HK-2 (cell line): ENCODE measurements at regions not wholly inside any gene's neighbourhood (a gene's known extent, or its start where the extent isn't known, plus 50 kb on each side); places are given as distances from the start of the nearest gene placed in this dataset.

ENCODE experiments used
- DNase-seq: peaks from one replicate; pipeline ENCODE4 v3.0.0-alpha.2; 2018; ENCODE audit not compliant: unreplicated experiment

DNA sequence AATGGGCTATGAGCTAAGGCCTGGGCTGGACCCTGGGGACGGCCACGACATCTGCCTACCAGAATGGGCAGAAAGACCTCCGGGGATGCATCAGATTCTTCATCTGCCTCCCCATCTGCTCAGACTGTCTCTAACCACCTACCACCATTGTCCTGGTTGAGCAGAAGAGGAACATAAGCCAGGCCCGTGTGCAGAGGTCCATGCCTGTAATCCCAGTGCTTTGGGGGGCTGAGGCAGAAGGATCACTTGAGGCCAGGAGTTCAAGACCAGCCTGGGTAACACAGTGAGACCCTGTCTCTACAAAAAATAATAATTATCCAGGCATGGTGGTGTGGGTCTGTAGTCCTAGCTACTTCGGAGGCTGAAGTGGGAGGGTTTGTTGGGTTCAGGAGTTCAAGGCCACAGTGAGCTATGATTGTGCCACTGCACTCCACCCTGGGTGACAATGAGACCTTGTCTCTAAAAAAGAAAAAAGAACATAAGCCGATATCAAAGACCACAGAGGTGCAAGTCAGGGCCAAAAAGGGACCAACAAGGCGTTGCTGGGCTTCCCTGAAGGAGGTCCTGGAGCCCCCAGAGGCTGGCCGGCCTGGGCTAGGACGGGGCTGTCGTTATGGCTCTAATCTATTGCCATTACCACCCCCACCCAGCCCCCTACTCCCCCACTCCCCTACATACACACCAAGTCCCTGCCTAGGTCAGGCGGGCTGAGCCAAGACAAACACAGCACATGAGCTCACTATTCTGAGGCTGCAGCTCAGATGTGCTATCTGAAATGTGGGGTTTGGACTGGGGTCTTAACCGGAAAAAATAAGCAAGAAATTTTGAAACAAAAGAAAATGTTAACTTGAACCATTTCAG, 239.2 kb upstream of the RAB4A start:
- no peak for DNase-seq

DNA sequence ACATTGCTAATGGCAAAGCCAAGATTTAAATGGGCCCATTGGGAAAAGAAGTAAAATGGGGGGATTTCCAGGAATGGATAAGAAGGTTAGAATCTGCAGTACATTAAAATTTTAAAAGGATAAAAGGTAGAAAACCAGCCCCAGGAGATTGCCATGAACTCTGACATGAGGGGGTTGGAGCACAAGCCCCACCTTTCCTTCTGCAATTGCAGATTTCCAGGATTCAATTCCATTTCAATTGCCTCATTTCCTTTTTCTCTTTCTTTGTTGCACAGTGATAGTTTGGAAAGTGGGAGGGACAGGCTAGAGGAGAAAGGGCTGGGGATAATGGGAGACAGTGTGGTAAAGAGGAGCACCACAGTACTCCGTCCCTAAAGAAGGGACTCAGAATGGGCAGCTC, 238.5 kb upstream of the RAB4A start:
- no peak for DNase-seq

DNA sequence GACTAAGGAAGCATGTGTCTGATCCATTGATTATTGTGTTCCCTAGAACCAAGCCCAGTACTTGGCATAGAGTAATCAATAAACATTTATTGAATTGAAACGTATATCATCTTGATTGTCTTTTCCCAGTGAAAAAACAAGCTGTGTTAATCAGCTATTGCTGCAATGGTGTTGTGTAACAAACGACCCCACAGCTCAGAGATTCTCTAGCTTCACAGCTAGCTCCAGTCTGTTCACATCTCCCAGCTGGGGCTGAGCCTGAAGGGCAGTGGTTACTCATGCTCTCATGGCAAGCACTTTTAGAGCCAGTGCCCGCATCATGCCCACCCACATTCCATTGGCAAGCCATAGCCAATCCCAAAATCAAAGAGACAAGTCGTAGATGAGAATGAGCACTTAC, 237.4 kb upstream of the RAB4A start:
- DNase-seq = no peak

DNA sequence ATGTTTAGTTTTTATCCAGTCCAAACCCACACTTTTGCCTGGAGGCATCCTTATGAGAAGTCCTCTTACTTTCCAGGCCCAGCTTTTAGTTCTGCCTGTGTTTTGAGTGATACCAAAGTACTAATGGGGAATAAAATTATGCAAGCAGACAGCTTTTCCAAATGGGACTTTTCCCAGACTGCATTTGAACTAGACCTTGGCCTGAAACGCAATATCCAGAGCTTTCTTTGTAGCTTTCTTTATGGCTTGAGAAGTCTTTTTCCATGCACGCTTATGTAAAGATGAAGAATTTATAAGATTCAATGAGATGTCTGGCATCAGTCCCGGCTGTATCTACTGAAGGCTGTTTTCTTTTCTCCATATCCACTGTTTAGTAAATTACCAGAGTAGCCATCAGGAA, 236.6 kb upstream of the RAB4A start:
- DNase-seq = no peak

DNA sequence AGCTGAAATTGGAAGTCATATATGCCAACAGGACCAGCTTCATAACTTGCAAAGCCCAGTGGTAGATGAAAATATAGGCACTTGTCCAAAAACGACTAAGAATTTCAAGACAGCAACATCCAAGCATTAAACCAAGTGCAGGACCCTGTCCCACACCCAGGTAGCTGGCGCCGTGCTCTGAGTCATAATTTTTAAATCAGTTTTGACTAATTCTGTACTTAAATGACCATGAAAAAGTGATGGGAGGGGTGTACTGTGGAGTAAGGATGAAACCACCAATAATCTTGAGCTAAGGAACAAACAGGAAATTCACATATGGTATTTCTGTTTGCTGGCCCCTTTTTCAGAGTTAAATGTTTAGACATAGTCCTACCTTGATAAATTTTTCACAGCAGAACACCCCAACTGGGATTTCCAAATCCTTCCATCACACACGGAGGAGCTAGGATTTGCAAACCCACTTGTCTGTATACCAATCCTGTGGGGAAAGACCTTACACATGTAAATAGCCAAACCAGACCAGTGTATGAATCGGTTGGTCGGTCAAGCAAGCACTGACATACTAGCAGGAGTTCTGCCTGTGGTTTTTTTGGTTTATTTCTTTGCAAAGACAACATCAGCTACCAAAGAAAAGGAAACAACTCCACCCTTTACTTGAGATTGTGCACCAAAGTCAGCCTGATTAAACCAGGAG, 235.7 kb upstream of the RAB4A start:
- DNase-seq = no peak

DNA sequence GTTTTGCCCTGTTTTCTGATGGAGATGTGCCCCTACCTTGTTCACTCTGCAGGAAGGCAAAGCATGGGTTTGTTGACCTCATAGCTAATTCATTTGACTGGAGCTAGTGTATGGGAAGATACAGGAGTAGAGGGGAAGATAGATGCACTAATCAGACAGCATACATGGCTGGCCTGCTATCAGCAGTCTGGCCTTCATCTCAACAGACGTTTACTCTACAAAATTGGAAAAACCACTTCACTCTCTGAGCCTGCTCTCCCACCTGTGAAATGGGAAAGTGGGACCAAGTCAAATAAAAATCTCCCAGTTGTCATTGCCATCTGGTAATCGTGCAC, 235.2 kb upstream of the RAB4A start:
- DNase-seq = no peak

DNA sequence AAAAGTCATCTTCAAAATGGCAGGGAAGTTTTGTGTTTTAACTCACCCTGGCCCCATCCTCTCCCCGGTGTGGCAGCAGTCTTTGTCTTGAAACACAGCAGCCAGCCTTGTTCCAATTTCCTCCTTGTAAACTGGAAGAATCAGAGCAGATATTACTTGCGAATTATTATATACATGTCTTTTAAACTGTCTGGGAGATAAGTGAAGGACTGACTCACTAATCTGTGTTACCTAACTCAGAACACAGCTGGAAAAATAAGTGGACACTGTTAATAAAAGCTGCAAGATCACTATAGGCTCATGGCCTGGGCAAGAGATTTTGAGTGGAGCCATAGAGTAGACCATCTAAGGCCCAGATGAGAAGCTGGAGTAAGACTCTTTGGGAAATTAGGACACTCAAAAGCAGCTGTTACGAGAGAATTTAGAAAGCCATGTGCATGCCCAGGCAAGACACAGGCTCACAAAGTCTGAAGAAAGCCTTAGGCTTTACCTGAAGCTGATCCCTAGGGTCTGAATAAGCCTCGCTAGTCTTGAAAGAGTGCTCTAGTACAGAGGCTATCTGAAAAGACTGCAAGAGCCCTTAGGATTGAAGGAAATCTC, 233.0 kb upstream of the RAB4A start:
- no peak for DNase-seq

DNA sequence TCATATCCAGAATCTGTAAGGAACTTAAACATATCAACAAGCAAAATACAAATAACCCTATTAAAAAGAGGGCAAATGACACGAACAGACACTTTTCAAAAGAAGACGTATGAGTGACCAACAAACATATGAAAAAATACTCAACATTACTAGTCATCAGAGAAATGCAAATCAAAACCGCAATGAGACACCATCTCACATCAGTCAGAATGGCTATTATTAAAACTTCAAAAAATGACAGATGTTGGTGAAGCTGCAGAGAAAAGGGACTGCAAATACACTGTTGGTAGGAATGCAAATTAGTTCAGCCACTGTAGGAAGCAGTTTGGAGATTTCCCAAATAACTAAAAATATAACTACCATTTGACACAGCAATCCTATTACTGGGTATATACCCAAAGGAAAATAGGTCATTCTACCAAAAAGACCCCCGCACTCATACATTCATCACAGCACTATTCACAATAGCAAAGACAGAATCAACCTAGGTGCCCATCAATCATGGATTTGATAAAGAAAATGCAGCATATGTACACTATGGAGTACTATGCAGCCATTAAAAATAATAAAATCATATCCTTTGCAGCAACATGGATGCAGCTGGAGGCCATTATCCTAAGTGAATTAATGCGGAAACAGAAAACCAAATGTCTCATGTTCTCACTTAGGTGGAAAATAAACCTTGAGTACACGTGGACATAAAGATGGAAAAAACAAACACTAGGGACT, 230.1 kb upstream of the RAB4A start:
- no peak for DNase-seq

DNA sequence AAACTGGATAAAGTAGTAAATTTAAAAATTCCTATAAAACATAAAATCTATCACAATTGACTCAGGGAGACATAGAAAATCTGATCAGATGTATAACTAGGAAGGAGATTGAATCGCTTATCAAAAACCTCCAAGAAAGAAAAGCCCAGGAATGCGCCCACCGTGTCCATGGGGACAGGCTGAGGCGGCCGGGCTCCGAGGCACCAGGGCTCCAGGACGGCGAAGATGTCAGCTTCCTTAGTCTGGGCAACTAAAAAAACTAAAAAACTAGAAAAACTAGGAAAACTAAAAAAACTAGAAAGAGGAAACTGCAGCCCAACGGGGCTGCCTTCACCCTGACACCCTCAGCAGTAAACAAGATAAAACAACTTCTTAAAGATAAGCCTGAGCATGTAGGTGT, 229.0 kb upstream of the RAB4A start:
- no peak for DNase-seq

DNA sequence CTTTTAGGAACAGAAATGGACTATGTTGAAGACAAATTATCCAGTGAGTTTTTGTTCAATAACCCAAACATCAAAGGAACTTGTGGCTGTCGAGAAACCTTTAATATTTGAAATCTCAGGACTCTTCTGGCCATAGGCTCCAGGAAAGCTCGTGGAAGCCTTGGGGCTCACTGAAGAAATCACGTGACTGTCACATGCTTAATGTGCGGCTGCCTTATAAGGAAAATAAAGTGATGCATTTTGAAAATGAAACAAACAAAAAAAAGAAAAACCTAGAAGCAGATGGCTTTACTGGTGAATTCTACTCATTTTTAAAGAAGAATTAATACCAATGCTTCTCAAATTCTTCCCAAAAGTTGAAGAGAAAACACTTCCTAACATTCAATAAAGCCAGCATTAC, 228.4 kb upstream of the RAB4A start:
- DNase-seq = no peak

DNA sequence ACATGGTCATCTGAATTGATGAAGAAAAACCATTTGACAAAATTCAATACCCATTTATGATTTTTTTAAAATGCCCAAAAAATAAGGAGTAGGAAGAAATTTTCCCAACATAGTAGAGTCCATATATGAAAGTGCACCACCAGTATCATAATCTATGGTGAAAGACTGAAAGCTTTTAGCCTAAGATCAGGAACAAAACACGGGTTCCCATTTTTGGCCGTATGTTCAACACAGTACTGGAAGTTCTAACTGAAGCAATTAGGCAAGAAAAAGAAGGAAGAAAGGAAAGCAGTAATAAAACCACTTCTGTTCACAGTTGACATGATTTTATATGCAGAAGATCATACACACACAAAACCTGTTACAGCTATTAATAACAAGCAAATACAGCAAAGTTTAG, 227.8 kb upstream of the RAB4A start:
- no peak for DNase-seq

DNA sequence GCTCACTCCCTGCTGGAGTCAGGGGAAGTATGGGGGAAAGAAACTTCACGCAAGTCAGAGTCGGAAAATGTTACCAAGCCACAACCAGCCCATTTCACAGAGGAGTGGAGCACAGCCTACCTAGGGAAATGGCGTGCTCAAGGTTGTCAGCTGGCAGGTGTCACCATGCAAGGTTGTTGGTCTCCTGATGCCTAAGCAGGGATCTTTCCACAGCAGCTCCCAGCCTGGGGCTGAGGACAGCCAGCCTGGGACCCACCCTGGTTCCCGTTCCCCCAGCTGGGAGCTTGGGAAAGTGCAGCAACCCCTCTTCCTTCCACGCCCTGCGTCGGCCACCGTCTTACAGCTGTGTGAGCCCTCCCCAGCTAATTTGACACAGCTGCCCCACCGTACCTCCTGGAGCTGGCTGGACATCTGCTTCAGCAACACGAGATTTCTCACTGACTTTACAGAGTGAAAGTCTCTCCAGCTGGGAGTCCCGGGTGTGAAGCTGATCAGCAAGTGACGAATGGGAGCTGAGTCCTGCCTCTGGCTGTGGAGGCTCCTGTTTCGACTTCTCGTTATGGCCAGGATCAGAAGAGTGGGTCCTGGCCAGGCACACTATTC, 224.6 kb upstream of the RAB4A start:
- DNase-seq = no peak

DNA sequence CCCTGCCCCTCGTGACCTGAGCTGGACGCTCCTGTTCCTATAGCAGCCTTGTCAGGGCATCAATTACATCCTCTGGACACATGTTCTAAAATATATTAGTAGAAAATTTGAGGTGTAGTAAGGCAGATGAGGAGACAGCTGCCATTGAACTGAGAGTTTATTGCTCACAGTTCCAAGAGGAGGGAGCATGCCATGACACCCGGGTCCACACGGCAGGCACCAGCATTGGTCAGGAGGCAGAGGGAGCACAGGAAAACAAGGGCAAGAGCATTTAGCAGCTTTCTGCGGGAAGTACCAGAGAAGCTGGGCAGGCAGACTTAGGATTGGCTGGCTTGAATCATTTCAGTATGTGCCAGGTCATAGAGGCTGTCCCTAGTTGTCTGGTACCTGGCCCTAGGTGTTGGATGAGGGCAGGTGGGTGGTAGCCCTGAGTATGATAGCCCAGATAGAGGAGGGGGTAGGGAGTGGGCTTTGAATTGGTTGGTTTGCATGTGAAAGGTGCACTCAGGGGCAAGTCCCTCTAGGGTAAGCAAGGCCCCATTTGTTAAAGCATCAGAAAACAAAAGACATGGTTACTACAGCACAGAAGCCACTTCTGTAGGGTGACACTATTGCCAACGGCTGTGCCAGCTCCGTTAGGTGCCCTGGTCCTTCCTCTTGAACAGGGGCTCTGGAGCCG, 223.6 kb upstream of the RAB4A start:
- no peak for DNase-seq

DNA sequence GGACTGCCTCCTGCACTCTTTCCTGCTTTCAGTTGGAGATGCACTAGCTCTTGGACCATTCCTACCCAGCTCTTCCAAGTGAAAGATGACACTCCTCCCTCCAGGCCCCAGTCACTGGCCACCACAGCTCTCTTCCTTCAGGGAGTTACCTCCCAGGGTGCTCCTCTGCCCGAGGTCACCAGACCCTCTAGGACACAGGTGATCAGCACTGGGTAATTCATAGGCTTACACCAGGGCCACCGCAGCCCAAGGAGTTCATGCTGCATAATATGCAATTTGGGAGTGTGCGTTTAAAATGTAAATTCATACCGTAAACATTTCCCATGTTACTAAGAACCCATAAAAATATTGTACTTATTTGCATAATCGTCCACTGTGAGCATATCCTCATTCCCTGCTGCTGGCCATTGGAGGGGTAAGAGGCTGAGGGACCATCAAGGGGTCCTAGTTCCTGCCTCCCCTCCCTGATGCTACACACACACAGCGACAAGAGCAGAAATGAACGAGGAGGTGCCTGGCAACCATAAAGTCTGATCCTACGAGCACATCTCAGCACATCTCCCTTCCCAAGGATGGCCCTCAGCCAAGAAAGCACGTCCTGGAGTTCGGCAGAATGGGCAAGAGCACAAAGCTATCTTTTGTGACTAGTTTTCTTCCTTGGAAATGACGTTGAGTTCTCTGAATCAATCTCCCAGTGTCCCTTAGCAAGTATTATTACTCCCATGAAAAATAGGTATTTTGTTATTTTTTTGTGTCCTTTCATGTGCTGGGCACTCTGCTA, 222.9 kb upstream of the RAB4A start:
- no peak for DNase-seq

DNA sequence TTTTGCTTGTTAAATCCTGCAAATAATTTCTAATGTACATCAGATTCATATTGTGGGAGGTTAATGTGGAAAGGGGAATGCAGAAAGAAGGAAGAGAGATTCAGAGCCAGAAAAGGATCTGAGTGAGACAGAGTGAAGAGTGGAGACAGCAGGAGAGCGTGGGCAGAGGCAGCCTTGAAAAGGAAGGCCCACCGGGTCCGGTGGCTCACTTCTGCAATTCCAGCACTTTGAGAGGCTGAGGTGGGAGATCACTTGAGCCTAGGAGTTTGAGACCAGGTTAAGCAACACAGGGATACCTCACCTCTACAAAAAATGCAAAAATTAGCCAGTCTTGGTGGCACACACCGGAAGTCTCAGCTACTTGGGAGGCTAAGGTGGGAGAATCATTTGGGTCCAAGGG, 222.0 kb upstream of the RAB4A start:
- no peak for DNase-seq

DNA sequence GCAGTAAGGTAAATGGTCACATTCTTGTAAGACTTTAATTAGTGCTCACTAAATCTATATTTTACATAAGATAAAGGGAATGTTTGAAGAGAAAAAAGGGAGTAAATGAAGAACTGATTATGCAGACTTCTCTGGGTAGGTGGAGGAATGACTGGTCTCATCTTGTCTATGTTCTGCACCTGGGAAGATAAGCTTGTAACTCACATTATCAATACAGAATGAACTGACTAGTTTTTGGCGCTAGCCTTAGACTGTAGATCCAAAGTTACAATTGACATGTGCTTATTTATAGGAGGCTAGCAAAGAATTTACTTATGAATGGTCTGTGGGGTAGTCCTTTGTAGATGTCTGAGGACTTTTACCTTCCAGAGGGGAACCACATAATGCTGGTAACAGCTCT, 214.9 kb upstream of the RAB4A start:
- no peak for DNase-seq

DNA sequence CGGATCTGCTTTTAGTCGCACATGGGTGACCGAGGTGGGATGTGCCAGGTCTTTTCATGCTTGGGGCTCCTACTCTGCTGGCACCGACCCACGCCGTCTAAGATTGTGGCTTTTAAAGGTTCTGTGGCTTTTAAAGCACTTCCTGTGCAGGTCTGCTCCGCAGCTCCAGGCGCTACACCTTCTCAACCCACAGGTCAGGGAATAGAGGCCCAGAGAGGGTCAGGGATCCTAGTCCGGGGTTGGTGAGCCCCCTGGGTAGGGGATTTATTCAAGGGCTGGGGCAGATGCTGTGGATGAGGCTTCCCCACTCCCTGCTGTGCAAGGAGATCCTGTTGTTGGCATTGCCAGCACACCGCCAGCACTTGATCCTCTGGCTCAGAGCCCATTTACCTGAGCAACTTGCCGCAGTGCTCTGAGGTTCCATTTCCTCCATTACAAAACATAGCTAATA, 212.8 kb upstream of the RAB4A start:
- DNase-seq = no peak

DNA sequence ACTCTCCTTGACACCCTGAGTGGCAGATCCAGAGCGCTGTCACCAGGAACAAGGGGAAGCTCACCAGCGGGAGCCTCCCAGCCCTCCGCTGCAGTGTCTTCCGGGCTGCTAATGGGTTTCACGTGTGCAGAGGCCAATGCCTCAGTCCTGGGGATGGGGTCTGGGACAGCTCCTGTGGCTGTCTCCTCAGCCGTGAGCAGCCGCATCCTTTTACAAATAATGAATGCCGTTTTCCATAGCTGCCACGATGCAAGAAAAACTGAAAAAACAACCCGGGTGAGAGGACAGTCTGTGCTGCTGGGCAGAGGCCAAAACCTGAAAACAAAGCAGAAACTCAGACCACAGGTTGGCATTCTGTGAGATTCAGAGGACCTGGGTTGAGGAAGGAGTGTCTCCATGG, 212.2 kb upstream of the RAB4A start:
- DNase-seq = no peak

DNA sequence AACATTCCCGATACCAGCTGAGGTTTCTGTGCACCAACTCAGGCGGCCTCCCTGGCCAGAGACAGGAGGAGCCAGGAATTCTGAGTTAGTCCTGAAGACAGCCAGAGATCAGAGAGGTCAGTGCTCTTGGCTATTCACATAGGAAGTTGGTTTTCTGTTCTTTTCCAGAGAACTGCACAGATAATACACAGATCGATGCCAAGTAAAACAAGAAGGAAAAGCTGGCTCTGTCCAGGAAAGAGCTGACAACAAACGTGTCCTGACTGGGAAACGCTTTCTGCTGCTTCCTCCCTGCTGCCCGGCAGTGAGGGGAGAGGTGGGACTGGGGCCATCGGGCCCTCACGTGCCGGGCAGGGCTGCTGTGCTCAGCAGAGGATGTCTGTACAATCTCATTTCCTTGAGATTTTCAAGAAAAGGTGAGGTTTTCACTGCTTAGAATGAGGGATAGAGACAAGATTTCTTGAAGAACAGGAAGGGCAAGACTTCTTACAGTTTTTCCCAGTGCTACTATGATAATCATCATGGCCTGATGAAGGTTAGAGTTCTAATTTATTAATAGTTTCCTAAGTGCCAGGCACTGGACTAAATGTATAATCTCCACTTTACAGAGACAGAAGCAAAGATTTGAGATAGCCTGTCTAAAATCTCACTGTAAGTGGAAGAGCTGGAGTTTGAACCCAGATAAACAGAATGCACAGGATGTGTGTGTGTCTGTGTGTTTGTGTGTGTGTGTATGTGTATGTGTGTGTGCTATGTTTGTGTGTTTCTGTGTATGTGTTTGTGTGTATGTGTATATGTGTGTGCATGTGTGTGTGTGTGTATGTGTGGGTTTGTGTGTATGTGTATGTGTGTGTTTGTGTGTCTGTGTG, 211.0 kb upstream of the RAB4A start:
- DNase-seq = no peak

DNA sequence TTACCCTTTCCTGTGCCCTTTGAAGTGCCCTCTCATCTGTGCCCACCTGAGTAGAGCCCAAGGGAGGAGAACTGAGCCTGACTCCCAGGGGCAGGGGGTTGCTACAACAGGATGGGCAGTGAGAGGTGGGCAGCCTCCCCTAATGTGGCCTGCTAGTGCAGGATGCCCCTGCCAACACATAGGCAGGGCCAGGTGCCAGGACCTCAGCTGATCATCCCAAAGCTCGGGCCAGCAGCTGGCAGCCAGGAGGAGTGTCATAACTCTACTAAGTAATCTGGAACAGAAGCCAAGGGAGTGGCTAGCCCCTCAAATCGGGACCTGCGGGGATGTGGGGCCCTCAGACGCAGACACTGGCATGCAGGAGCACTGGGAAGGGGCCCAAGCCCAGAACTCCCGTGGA, 208.8 kb upstream of the RAB4A start:
- no peak for DNase-seq
